ENCODE measurements at regions not wholly inside any gene's neighbourhood (a gene's known extent, or its start where the extent isn't known, plus 50 kb on each side); places are given as distances from the start of the nearest gene placed in this dataset.

DNA sequence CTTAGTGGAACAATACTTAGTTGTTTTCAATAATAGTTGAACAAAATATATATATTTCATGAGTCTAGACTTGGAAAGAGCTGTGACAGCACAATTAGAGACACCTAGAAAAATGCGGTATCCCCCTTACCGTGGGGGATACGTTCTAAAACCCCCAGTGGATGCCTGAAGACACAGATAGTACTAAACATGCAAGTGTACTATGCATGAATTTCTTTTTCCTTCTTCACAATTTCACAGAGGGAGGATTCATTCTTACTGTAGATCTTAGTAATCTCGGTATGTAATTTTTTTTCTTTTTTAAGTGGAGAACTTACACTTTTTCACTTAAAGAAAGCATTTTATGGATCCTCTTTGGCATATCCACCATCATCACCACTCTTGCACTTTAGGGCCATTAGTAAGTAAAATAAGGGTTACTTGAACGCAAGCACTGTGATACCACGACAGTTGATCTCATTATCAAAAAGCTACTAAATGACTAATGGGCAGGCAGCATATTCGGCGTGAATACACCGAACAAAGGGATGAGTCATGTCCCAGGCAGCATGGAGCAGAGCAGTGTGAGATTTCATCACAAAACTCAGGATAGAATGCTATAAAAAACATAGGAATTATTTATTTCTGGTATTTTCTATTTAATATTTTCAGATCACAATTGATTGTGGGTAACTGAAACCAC is 72.3 kb upstream of the ZNF280D start:
- TF ChIP-seq, protein P1, sequence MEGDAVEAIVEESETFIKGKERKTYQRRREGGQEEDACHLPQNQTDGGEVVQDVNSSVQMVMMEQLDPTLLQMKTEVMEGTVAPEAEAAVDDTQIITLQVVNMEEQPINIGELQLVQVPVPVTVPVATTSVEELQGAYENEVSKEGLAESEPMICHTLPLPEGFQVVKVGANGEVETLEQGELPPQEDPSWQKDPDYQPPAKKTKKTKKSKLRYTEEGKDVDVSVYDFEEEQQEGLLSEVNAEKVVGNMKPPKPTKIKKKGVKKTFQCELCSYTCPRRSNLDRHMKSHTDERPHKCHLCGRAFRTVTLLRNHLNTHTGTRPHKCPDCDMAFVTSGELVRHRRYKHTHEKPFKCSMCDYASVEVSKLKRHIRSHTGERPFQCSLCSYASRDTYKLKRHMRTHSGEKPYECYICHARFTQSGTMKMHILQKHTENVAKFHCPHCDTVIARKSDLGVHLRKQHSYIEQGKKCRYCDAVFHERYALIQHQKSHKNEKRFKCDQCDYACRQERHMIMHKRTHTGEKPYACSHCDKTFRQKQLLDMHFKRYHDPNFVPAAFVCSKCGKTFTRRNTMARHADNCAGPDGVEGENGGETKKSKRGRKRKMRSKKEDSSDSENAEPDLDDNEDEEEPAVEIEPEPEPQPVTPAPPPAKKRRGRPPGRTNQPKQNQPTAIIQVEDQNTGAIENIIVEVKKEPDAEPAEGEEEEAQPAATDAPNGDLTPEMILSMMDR (conservative IDR thresholded peaks at IDR 0.05; ENCODE audit: low read depth, low read length), result no peak
- TF ChIP-seq EZH2 (IDR thresholded peaks at IDR 0.05; ENCODE audit: borderline replicate concordance, low read depth, low read length, poor library complexity, severe bottlenecking), result no peak
